GM11168 (cell line): ENCODE measurements at regions not wholly inside any gene's neighbourhood (a gene's known extent, or its start where the extent isn't known, plus 50 kb on each side); places are given as distances from the start of the nearest gene placed in this dataset.
"Not testable (repeated sequence)": the region's sequence is repeated elsewhere in the genome, so short reads cannot be mapped to it uniquely, and the experiment has no call there.

Experiments
- in situ Hi-C: fragments of 300-500 bp; cut with MboI; formaldehyde crosslinking; loops from one replicate; pipeline ENCODE4 v1.12.0; 2022; ENCODE audit warnings: low sequenced_read_pairs; ENCODE audit not compliant: unreplicated experiment

DNA sequence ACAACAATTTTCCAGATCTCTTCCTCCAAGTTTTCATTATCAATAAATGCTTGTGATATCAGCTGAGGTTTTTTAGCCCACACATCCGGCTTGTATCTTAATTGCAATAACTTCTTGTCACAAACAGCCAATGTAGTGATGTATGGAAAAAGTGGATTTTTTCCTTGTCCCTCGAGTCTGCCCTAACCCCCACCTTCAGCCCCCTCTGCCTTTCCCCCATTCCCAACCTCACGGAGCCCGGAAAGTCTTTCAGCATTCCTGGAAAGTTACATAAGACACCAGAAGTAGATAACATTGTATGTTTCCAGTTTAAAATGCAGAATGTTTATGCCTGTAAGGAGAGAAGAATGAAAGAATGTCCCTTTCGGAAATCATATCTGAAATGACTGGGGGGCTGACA is 179.2 kb upstream of the PHACTR1 start:
- in situ Hi-C loops, result no loop called here

DNA sequence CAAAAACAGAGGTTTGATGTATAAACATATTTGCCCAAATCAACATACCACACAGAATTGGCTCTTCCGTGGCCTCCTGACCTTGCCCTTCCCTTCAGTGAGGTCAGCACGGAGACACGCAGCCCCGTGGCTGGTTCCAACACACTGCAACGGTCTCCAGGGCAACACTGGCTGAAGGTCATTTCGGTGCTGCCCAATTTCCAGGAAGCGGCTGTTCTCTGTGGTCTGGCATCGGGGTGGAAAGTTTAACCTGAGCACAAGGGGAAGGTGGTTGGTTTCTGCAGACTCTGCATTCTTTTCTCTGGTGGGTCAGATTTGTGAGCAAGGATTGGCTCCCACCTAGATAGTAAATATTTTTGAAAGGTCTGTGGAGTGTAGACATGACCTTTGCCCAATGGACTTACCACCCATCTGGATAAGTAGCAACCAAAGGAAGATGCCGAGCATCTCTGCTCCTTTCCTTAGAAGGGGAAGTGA is 177.6 kb upstream of the PHACTR1 start:
- in situ Hi-C loops, result no loop called here

DNA sequence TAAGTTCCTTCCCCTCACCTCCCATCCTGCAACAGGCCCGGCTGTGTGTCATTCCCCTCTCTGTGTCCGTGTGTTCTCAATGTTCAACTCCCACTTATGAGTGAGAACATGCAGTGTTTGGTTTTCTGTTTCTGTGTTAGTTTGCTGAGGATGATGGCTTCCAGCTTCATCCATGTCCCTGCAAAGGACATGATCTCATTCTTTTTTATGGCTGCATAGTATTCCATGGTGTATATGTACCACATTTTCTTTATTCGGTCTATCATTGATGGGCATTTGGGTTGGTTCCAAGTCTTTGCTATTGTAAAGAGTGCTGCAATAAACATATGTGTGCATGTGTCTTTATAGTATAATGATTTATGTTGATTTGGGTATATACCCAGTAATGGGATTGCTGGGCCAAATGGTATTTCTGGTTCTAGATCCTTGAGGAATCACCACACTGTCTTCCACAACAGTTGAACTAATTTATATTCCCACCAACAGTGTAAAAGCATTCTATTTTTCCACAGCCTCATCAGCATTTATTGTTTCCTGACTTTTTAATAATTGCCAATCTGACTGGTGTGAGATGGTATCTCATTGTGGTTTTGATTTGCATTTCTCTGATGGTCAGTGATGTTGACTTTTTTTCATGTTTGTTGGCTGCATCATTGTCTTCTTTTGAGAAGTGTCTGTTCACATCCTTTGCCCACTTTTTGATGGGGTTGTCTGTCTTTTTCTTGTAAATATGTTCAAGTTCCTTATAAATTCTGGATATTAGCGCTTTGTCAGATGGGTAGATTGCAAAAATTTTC is 174.1 kb upstream of the PHACTR1 start:
- in situ Hi-C loops, result not testable (repeated sequence)

DNA sequence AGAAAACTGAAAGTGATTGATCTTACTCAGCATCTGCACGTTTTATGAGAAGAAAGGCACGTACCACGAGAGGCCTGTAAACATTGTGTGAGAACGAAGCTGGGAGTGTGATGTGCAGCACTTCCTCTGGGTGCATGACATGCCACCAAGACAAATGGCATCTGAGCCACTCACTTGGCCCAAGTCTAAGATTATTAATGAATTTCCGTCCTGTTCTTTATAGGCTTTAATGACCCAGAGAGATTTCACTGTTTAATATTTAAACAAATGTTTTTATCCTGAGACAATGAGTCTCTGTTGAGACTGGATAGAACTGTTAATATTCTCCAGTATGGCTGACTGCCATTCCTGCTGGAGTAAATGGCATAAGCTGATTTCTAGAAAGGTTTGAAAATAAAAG is 172.6 kb upstream of the PHACTR1 start:
- in situ Hi-C loops, result no loop called here

DNA sequence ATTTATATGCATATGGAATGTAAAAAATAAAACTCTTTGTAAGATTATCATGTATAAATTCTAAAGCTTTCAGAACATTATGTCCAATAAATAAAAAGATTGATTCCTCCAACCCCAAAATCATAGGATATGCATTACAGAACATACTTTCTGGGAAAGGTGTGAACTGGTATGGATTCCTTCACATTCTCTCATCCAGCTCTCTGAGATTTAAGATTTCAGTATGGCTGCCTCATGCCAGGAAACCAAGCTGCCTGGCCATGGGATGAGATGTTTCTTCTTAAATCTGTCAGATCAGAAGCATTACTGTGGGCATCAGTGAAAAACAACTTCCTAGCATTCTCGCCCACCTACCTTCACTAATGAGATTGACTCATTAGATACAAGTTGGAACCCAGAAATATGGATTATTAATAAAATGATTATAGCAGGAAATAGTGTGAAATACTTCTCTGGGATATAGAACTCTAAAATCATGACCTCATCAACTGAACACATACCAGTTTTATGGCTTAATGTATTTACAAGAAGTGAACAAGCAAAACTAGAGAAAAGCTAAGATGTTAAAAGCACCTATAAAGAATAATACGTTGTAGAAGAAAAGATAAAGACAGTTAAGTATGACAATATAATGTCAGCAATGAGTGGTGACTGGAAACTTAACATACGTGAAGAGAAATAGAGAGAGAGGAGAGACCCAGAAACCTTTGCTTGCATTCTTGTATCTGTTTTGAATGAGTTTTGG is 171.6 kb upstream of the PHACTR1 start:
- in situ Hi-C loops, result no loop called here

DNA sequence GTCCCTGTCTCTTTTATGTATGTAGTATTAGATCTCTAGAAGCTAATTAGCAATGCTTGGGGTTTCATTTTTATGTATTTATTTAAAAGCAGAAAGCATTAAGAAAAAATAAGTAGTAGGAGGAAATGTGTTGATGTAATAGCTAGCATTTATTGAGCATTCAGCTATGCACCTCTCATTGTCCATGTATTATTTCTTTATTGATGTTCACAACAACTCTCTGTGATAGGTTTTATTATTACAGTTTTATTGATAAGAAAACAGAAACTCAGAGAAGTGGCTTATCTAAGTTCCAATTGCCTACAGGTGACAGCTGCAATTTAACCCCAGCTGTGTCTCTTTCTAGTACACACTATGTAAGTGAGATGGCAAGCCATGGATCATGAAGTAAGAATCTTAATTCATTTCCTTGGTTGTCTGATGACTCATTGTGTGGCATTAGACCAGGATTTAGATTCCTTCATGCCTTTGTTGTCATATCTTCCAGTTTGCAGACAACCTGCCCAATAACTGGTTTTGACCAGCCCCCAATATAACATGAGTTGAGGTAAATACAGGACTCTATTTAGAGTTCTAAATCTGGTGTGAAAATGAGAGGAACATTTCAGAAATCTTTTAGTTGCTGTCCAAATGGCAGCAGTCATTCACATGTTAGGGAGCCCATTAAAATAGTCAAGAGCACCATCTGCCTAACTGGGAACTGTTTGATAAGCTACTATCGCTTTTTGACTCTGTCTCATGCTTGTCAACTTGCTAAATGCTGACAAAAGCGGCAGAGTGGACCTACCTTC is 170.8 kb upstream of the PHACTR1 start:
- in situ Hi-C loops, result no loop called here

DNA sequence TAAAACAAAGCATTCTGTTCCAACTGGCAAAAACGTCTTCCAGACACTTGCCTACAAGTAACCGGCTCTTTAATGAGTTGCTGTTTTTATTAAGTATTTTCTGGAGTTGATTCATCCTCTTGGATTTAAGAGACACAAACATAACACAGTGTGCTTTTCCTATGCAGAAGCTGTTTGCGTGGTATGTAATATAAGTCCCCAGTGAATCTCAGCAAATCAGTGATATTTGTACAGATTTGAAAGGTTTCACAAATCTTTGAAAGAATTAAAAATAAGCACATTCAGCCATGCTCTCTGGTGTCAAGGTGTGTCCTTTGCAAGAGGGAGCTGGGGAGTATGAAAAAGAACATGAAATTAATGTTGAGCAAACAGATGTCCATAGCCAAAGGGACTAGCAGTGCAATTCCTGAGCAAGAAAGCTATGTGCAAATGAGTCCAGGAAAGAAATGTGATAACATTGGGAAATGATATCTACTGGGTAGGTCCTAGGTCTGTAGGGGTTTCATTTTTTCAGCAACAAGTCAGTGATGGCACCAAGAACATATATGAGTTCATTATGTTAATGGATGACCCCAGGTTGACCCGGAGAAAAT is 170.1 kb upstream of the PHACTR1 start:
- in situ Hi-C loops, result no loop called here

DNA sequence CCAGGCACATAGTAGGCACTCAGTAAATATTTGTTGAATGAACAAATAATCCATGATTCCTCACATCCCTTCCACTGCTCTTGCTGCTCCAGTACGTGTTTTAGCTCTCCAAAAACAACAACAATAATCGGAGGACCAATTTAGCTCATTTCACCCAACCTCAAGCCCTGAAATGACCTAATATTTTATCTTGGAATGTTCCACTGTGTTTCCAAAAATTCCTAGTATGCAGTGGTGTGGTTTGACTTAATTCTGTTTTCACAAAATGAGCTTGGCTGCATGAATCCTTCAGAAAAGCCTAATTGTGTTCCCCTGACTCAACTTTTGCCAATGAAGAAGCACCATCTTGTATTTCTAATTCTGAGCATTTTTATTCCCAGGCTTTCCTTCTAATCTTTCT is 168.0 kb upstream of the PHACTR1 start:
- in situ Hi-C loops, result no loop called here

DNA sequence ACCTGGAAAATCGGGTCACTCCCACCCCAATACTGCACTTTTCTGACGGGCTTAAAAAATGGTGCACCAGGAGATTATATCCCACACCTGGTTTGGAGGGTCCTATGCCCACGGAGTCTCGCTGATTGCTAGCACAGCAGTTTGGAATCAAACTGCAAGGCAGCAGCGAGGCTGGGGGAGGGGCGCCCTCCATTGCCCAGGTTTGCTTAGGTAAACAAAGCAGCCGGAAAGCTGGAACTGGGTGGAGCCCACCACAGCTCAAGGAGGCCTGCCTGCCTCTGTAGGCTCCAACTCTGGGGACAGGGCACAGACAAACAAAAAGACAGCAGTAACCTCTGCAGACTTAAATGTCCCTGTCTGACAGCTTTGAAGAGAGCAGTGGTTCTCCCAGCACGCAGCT is 167.1 kb upstream of the PHACTR1 start:
- in situ Hi-C loops, result not testable (repeated sequence)

DNA sequence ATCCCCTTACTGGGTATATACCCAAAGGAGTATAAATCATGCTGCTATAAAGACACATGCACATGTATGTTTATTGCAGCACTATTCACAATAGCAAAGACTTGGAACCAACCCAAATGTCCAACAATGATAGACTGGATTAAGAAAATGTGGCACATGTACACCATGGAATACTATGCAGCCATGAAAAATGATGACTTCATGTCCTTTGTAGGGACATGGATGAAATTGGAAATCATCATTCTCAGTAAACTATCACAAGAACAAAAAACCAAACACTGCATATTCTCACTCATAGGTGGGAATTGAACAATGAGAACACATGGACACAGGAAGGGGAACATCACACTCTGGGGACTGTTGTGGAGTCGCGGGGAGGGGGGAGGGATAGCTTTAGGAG is 161.7 kb upstream of the PHACTR1 start:
- in situ Hi-C loops, result not testable (repeated sequence)

DNA sequence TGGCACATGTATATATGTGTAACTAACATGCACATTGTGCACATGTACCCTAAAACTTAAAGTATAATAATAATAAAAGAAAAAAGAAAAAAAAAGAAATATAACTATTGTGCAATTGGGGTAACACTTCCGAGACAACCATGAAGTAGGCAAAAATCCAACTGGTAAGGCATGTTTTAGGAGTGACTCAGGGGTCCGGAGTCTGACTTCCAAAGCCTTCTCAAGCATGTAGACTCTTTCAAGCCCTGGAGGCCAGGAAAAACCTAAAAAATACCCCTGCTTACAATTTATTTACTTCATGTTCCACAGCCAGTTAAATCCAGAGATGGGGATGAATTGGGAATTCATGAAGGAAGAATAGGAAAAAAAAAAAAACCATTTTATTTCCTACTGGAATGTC is 161.3 kb upstream of the PHACTR1 start:
- in situ Hi-C loops, result no loop called here

DNA sequence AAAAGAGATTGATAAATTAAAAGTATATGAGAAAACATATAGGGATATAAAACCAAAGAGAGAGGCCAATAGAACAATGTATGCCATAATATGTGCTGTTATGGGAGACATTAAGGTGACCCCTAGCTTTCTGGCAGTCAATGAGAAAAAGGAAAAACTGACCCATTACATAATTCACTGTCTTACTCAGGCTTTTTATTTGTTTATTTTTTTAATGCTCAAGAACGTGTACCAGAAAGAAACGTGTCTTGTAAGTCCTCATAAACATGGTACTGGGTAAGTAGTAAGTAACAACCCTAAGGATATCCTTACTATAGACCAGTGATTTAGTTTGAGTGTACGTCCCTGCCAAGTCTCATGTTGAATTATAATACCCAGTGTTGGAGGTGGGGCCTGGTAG is 160.8 kb upstream of the PHACTR1 start:
- in situ Hi-C loops, result no loop called here

DNA sequence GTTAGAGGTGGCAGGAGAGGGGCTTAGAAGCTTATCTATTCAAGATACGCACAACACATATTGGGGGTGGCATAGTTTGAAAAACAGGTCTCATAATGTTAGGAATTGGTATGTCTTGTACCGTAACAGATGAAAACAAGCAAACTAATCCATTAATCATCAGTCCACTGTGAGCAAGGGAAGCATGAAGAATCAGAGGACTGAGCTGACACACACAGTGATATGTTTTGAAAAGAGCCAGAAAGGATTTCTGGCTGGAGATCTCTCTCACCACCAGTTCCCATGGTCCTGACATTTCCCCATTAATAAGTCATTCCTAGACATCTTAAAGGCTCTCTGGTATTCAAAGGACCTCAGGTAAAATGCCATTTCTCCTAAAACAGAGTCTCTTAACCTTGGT is 158.8 kb upstream of the PHACTR1 start:
- in situ Hi-C loops, result no loop called here

DNA sequence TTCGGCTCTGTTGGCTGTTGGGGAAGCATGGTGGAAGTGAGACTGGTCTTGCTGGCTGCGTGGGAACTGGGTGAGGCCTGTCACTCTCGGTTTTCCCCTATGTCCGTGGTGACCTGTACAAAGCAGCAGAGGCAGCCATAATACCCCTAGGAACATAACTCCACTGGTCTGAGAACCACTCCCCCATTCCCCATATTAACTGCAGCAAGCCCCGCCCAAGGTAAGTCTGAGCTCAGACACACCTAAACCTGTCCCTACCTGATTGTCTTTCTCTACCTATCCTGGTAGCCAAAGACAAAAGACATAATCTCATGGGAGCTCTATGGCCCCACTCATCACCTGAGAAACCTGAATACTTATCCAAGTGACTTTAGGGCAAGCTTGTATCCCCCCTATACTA is 156.3 kb upstream of the PHACTR1 start:
- in situ Hi-C loops, result no loop called here

DNA sequence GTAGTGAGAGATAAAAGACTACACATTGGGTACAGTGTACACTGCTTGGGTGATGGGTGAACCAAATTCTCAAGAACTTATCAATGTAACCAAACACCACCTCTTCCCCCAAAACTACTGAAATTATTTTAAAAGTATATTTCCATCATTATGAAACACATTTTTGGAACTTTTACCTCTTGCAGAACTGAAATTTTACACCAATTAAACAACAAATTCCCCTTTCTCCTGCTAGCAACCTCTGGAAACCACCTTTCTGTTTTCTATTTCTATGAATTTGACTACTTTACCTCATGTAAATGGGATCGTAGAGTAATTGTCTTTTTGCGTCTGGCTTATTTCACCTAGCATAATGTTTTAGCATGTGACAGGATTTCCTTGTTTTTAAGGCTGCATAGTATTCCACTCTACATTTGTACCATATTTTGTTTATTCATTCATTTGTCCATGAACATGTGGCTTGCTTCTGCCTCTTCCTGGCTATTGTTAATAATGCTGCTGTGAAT is 149.9 kb upstream of the PHACTR1 start:
- in situ Hi-C loops, result no loop called here

DNA sequence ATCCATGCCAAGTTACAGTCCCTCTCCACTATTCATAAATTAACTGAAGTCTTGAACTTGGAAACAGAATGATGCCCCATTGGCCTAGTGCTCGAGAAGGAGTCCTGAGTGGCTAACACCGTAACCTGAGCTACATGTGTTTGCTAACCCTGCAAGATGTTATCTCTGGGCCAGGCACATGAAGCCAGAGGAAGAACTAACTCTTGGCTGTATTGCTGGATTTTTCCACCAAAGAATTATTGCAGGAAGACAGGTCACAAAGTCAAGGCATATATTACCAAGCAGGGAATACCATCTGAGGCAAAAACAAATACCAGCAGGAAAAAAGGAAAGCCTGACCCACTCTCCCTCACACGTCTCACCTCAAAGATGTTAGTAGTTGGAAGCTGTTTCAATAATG is 148.9 kb upstream of the PHACTR1 start:
- in situ Hi-C loops, result no loop called here

DNA sequence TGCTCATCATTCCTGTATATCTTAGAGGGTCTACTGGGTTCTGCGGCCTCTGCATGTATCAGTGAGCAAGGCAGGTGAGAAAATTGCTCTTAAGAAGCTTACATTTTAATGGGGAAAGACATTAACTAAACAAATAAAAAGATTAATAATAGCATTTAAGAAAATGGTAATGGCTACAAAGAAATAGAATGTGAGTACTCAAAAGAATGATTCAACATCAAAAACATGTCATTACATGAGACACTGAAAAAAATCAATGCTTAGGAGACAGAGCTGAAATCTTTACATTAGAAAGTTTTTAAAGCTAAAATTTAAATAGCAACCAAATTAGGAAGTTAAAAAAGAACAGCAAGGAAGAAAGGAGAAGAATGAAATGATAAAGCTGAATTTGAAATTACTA is 146.9 kb upstream of the PHACTR1 start:
- in situ Hi-C loops, result no loop called here

DNA sequence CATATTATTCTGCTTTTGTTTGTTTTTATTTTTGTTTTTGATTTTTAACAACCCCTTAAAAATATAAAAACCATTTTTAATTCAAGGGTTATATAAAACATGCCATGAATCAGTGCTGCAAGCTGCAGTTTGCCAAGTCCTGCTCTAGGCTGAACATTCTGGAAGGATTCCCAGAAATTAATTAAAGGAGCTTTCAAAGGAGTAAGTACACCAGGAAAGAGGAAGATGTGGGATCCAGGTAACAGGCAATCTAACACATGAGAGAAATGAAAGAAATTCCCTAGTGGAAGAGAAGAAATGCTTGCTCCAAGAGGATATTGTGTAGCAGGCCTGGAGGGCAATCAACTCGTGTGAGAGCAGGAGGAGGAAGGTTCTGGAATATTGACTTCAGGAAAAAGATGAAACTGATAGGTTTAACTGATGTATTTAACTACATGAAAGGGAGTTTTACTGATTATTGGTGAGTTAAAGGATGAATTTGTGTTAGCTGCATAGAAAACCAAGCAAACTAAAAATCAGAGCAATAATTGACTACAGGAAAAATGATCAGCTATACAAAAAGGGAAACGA is 146.0 kb upstream of the PHACTR1 start:
- in situ Hi-C loops, result no loop called here

DNA sequence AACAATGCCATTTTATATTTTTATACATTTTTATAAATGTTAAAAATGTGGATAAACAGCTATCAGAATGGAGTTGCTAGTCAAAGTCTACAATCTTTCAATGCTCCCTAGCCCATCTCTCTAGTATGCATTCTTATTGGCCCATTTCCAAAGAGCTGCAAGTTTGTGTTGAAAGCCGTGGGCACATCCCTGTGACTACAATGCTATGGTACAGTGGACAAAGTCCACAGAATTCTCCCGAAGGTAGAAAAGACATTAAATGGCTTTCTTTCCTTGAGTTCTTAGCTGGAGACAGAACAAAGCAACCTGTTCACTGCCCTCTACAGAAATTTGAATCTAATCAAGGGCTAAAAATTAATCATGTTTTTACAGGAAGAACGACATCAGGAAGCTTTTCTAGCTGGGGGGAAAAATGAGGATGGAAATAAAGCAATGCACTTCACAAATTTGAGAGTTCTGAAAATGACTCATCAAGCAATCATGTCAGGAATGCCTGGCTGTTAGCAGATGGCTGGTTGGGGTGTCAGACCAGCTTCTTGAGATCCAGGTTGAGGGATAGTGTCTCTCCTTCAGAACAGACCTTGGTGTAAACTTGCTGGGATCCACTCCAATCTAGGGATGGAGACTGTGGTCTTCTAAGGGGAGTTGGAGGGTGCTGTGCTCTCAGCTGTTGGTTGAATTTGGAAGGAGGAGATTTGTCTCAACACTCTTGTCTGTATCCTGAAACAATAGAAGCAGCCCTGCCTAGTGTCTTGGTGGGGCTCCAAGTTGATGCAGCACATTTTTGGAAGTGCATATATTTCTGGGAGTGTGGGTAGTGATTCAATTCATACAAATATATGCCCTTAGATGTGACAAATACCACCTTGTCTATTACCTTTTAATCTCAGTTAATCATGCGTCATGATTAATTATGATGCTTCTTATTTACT is 143.4 kb upstream of the PHACTR1 start:
- in situ Hi-C loops, result no loop called here
